ENCODE measurements at regions not wholly inside any gene's neighbourhood (a gene's known extent, or its start where the extent isn't known, plus 50 kb on each side); places are given as distances from the start of the nearest gene placed in this dataset.

GRCh38 chrX:145910017-145910416 lies 92.4 kb downstream of the SLITRK2 start:
- TF ChIP-seq CTCF (IDR thresholded peaks at IDR 0.05) (peak; percentile 30), EZH2 (IDR thresholded peaks at IDR 0.05) (no peak), EZH2phosphoT487 (IDR thresholded peaks at IDR 0.05) (no peak)
